Superior temporal gyrus (tissue), 1 donor: ENCODE measurements at regions not wholly inside any gene's neighbourhood (a gene's known extent, or its start where the extent isn't known, plus 50 kb on each side); places are given as distances from the start of the nearest gene placed in this dataset.
"Not testable (repeated sequence)": the region's sequence is repeated elsewhere in the genome, so short reads cannot be mapped to it uniquely, and the experiment has no call there.

ENCODE experiments used
- DNase-seq: peaks from one replicate; pipeline ENCODE4 v3.0.0-alpha.2; 2016; ENCODE audit errors: extremely low spot score

DNA sequence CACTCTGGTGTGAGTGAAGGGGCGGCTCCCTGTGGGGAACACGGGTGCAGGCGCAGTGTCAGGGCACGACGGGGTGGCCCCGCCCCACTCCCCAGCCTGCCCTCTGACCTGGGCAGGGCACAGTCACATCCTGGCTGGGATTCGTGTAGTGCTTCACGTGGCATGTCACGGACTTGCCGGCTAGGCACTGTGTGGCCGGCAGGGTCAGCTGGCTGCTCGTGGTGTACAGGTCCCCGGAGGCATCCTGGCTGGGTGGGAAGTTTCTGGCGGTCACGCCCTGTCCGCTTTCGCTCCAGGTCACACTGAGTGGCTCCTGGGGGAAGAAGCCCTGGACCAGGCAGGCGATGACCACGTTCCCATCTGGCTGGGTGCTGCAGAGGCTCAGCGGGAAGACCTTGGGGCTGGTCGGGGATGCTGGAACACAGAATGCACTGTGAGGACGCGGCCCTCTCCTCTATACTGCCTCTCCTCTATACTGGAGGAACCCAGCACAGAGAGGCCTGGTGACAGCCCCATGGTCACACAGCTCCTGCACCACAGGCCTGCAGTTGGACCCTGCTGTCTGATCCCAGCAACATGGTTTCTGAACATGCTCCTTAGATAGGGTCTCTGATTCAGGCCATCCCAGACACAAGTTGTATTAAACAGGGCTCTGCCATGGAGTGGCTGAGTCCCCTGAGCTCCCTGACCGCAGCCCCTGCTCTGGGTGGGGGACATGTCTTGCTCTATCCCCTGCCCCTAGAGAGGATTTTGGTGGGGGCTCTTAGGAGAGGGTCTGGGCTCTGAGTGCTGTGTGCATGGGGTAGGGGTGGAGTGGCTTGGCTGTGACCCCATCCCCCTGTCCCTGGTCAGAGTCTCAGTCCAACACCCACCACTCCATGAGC, 182.1 kb downstream of the TMEM121 start:
- DNase-seq, result not testable (repeated sequence)

DNA sequence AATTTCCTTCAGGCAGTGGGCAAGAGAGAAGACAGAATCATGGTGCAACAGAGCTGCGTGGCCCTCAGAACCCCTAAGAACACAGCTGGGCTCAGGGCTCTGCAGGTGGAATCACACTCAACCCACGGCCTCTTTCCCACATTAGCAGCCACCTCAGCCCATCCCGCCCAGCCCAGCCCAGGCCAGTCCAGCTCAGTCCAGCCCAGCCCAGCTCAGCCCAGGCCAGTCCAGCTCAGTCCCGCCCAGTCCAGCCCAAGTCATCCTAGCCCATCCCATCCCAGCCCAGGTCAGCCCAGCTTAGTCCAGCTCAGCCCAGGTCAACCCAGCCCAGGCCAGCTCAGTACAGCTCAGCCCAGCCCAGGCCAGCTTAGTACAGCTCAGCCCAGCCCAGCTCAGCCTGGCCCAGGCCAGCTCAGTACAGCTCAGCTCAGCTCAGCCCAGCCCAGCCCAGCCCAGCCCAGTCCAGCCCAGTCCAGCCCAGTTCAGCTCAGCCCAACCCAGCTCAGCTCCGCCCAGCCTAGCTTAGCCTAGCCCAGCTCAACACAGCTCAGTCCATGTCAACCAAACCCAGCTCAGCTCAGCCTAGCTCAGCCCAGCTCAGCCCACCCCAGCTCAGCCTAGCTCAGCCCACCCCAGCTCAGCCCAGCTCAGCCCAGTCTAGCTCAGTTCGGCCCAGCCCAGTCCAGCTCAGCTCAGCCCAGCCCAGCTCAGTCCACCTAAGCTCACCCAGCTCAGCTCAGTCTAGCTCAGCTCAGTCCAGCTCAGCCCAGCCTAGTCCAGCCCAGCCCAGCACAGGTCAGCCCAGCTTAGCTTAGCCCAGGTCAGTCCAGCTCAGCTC, 183.1 kb downstream of the TMEM121 start:
- no peak for DNase-seq

DNA sequence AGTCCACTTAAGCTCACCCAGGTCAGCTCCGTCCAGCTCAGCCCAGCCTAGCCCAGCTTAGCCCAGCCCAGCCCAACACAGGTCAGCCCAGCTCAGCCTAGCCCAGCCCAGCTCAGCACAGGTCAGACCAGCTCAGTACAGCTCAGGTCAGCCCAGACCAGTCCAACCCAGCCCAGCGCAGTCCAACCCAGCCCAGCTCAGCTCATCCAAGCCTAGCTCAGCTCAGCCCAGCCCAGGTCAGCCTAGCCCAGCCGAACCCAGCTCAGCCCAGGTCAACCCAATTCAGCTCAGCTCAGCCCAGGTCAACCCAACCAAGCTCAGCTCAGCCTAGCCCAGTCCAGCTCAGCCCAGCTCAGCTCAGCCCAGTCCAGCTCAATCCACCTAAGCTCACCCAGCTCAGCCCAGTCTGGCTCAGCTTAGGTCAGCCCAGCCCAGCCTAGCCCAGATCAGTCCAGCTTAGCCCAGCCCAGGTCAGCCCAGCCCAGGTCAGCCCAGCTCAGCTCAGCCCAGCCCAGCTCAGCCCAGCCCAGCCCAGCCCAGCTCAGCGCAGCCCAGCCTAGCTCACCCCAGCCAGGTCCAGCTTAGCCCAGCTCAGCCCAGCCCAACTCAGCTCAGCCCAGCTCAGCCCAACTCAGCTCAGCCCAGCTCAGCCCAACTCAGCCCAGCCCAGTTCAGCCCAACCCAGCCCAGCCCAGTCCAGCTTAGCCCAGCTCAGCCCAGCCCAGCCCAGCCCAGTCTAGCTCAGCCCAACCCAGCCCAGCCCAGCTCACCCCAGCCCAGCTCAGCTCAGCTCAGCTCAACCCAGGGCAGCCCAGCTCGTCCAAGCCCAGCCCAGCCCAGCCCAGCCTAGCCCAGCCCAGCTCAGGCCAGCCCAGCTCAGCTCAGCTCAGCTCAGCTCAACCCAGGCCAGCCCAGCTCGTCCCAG, 184.0 kb downstream of the TMEM121 start:
- no peak for DNase-seq

DNA sequence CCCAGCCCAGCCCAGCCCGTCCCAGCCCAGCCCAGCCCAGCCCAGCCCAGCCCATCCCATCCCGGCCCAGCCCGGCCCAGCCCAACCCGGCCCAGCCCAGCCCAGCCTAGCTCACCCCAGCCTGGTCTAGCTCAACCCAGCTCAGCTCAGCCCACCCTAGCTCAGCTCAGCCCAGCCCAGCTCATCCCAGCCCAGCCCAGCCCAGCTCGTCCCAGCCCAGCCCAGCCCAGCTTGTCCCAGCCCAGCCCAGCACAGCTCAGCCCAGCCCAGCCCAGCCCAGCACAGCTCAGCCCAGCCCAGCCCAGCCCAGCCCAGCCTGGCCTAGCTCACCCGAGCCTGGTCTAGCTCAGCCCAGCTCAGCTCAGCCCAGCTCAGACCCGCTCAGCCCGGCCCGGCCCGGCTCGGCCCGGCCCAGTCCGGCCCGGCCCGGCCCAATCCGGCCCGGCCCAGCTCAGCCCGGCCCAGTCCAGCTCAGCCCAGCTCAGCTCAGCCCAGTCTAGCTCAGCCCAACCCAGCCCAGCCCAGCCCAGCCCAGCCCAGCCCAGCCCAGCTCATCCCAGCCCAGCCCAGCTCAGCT, 184.7 kb downstream of the TMEM121 start:
- DNase-seq, result no peak

DNA sequence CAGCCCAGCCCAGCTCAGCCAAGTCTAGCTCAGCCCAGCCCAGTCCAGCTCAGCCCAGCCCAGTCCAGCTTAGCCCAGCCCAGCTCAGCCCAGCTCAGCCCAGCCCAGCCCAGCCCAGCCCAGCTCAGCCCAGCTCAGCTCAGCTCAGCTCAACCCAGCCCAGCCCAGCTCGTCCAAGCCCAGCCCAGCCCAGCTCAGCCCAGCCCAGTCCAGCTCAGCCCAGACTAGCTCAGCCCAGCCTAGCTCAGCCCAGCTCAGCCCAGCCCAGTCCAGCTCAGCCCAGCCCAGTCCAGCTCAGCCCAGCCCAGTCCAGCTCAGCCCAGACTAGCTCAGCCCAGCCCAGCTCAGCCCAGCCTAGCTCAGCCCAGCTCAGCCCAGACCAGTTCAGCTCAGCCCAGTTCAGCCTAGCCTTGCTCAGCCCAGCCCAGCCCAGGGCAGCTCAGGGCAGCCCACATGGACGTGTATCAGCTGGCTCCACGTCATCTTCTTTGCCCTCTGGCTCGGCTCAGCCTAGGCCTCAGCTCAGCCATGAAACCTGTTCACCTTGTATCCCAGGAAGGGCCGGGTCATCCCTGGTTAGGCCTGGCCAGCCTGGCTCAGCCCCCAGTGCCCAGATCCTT, 185.6 kb downstream of the TMEM121 start:
- no peak for DNase-seq

DNA sequence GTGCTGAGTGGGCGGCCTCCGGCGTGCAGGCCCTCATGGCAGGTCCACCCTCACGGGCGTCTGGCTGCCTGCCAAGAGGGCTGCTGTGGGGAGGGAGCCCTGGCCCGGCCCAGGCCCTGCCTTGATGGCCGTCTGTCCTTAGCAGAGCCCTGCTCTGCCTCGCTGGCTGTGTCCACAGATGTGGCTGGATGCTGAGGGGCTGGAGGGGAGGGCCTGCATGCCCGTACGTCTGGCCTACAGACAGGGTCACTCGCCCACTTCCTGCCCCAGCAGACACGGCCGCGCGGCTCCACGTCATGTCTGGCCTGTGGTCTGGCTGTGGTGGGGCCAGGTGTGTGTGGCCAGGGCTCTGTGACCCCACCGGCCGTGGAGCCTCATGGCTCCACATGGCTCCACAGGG, 186.3 kb downstream of the TMEM121 start:
- not testable (repeated sequence) for DNase-seq

DNA sequence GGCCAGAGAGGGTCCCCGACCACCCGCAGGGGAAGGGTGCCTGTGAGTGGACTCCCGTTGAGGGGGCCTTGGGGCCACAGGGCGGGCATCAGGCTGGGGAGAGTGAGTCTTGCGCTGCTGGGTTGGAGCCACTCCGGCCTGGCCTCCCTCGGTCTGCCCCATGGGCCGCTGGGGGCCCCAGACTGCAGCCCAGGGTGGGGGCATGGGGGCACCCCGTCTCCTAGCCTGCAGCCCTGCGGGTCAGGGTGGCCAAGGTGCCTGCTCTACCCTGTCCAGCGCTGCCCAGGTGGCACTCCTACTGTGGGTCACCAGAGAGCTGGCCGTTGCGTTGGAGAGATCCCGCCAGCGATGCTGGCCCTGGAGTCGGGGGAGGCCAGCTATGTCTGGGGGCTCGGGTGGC, 186.8 kb downstream of the TMEM121 start:
- not testable (repeated sequence) for DNase-seq

DNA sequence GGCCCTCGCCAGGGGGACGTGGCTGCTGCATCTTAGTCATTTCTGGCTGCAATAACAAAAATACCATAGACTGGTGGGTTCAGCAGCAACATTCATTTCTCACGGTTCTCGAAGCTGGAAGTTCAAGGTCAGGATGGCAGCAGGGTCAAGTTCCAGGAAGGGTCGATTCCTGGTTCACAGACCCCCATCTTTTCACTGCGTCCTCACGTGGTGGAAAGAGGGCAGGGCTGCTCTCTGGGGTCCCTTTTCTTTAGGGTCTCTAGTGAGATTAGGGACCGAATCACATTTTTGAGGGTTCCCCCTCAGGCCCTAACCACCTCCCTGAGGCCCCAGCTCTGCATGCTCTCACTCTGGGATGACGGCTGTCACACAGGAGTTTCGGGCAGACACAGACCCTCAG, 187.5 kb downstream of the TMEM121 start:
- DNase-seq, result not testable (repeated sequence)

DNA sequence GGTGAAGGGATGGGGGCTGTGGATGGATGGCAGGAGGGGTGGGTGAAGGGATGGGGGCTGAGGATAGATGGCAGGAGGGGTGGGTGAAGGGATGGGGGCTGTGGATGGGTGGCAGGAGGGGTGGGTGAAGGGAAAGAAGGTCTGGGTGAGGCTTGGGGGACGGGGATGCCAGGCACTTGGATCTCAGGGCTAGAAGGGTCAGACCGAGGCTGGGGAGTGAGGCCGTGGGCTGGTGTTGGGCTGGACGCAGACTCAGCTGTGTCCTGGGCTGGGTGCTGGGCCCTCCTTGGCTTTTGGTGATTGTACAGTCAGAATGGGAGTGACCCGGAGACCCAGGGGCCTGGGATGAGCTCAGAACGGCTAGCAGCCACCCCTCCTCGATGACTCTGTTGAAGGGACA, 192.4 kb downstream of the TMEM121 start:
- not testable (repeated sequence) for DNase-seq

DNA sequence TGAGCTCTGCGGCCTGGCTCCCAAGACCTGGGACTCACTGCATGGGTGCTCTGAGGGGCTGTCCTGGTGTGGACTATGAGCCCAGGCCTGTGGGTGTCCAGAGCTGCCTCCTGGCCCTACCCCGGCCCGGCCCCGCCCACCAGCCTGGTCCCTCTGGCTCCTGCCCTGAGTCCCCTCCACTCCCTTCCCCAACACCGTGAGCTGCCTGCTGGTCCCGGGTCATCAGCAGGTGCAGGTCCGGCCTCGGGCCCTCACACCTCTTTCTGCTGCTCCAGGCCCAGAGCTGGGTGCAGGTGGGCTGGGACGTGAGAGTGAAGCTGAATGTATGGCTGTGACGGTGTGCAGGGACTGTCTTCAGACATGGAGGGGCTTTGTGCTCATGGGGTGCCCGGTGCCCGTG, 193.7 kb downstream of the TMEM121 start:
- not testable (repeated sequence) for DNase-seq

DNA sequence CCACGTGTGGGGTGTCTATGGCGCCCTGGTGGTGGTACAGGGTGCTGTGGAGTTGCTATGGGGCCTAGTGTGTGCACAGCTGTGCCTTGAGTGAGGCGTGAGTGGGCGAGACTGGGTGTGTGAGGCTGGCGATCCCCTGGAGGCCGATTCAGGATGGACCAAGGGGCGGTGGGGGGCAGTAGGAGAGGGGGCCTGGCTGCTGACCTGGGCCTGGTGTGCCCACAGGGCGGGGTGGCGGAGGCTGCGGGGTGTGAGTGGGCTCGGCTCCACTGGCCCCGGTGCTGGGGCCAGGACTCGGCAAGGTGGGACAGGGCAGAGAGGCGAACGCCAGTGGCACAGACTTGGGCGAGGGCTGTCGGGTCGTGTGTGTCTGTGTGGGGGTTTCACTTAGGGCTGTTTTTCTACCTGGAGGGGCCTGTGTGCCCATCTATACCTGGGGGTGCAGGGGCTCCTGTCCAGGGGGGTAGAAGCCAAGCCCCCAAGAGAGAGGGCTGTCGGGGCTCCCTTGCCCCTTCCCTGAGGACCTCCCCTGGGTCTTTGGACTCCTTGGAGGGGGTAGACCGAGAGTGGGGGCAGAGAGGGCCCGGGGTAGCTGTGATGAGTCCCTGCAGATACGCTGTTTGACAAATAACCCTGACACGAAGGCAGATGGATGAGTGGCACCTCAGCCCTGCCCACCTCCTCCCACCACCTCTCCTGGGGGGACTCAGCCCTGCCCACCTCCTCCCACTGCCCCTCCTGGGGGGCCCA, 194.6 kb downstream of the TMEM121 start:
- DNase-seq, result not testable (repeated sequence)

DNA sequence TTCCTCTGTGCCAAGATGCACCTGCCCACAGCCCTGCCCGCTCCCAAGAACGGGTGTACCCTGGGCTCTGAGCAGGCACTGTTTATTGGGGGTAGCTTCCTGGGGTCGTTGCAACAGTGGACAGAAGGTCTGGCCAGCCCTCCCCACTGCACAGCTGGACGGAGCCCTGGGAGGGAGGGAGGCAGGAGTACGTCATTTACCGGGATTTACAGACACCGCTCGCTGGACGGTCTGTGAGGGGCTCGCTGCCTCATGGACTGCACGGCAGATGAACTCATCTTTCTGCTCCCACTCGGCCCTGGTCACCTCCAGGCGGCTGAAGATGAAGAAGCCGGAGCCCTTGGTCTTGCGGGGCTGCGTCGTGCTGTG, 195.2 kb downstream of the TMEM121 start:
- DNase-seq, result not testable (repeated sequence)

DNA sequence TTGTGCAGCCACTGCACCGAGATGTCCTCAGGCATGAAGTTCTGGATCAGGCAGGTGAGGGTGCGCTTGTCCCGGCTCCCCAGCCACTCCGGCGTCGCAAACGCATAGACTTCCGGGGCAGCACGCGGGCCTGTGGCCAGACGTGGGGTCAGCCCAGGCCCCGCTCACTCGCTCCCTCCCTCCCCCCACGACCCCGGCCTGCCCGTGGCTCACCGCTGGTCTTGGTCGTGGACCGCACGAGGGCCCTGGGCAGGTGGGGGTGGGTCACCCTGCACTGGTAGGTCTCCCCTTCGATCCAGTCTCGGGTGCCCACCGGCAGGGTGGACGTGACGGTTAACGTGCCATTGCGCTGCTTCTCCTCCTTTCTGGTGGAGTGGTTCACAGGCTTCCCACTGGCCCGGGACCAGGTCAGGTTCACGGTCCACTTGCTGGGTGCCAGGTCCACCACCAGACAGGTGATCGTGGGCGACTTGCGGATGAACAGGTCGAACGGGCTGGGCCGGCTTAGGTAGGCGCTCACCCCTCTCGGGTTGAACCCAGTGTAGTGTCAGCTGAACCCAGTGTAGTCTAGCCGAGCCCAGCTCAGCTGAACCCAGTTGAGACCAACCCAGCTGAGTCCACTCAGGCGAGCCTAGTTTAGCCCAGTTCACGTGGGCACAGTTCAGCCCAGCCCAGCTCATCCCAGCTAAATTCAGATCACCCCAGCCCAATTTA, 195.8 kb downstream of the TMEM121 start:
- DNase-seq, result not testable (repeated sequence)

DNA sequence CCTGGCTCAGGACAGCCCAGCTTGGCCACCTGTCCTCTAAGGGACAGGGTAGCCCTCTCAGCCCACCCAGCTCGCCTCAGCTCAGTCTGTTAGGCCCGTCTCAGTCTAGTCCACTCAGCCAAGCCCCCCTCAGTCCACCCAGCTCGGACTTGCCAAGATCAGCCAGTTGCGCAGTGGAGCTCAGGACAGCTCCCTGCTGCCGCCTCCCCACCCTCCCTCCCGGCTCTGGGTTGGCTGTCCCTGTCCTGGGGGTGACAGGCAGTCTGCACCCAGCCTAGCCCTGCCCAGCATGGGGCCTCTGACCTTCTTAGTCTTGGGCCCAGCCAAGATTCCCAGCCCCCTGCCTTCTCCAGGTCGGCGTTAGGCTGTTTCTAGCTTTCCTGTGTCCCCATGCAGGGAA, 196.9 kb downstream of the TMEM121 start:
- not testable (repeated sequence) for DNase-seq

DNA sequence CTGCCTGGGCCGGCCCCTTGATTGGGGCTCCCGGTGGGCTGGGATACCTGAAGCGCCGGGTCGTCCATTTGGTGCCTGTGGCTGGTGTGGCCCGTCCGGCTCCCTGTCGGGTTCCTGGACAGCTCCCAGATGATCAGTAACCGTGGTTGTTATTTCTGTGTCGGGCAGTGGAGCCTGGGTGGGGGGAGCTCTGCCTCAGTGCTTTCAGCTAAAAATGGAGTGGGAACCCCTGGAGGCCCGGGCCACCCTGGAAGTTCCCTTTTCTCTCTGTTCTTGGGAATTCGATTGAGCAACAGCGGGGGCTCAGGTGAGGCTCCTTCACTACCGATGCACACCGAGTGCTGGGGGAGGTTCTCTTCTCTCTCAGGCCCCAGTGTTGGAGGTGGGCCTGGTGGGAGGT, 197.4 kb downstream of the TMEM121 start:
- DNase-seq, result not testable (repeated sequence)

DNA sequence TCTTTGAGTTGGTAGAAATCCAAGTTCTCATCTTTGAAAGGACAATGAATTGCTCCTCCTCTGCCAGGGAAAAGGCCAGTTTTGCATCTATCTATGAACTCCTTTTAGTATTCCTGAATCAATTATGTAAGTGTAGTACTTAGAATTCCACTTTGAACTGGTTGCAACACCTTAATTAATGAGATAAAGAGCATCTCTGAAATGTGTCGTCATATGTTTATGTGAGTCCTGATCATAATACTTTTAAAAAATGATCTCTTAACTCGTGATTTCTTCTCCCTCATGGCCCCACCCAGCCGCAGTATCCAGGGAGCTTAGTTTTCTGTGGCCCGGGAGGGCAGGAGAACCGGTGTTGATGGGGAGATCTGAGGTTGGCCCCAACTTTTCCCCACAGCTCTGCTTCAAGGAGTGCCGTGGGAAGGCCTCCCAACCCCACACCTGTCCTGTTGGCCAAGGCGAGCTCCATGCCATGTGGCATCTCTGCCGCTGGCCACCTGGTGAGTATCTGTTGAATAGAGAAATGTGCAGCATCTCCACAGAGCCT, 203.5 kb downstream of the TMEM121 start:
- DNase-seq, result not testable (repeated sequence)

DNA sequence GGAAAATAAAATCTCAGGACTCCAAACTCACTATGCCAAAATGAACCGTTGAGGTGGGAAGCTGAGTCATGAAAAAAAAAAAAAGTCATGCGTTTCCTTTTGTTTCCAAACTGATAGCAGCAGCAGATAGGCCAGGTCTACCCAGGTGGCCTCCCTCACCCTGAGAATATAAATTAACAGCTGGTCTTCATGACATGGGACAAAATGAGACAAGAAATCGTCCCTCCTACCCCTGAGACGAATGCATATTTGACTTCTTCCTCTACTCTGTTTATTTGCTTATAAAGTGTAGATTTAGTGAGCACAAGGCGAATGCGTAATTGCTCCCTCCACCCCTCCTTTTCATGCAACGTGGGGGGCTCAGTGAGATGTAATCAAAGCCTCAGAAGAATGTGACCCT, 204.3 kb downstream of the TMEM121 start:
- not testable (repeated sequence) for DNase-seq

DNA sequence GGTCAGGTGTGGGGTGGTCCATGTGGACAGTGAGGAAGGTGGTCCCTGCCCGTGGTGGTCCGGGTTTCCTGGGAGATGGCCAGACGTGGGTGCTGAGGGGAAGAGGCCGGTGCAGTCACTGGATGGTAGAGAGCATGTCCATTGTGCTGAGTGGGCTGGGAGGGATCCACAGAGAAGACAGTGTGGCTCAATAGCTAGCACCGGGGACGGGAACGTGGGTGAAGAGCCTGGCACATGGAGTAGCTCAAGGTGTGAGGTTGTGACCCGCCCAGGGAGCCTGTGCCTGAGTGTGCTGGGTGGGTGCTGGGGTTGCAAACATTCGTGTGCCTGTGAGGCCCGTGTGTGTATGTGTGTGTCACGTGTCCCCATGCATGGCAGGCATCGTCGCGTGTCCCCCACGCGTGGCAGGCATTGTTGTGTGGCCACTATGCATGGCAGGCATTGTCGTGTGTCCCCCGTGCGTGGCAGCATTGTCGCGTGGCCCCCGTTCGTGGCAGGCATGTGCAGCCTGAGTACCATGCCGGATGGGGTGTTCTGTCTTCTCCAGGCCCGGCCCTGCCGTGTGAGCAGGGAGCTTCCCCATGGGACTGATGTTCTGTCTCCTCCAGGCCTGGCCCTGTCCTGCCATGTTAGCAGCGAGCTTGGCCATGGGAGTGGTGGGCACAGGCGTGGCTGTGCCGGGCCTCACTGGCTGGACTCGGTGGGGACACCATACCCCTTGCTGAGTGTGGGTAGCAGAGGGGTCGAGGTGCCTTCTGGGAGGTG, 205.0 kb downstream of the TMEM121 start:
- DNase-seq, result not testable (repeated sequence)
